Kidney (tissue), 13 donors: ENCODE measurements at regions not wholly inside any gene's neighbourhood (a gene's known extent, or its start where the extent isn't known, plus 50 kb on each side); places are given as distances from the start of the nearest gene placed in this dataset.

Experiments used
- DNase-seq, 5 donors: peaks; one replicate each; pipeline ENCODE4 v3.0.0-alpha.2; 2013 to 2020
- FAIRE-seq: peaks from 2 replicates; lab custom pipeline; 2012; peaks lifted over from hg19 to GRCh38; lab: Jason Lieb, UNC
- H3K27ac ChIP-seq, 2 donors: one replicate each; pipeline ENCODE4 v1.7.0; 2013; ENCODE audit warnings: low read depth in 2 of 2, low read length in 2 of 2, inconsistent platforms in 1 of 2
- H3K27me3 ChIP-seq: one replicate; pipeline ENCODE4 v1.7.1; 2013; ENCODE audit warnings: low read length, inconsistent platforms; ENCODE audit not compliant: control insufficient read depth, insufficient read depth
- H3K36me3 ChIP-seq, 3 donors: one replicate each; pipeline versions ENCODE4 v1.7.0 to v1.7.1; 2013; ENCODE audit warnings: low read length in 3 of 3, control low read depth in 1 of 3, inconsistent platforms in 1 of 3; ENCODE audit not compliant: insufficient read depth in 3 of 3, control insufficient read depth in 2 of 3
- H3K4me1 ChIP-seq, 3 donors: one replicate each; pipeline versions ENCODE4 v1.7.0 to v1.7.1; 2013; ENCODE audit warnings: low read length in 3 of 3, inconsistent platforms in 1 of 3, low read depth in 1 of 3; ENCODE audit not compliant: control insufficient read depth in 2 of 3, insufficient read depth in 2 of 3
- H3K4me3 ChIP-seq, 3 donors: one replicate each; pipeline versions ENCODE4 v1.7.0 to v1.8.1; 2013; ENCODE audit warnings: low read length in 3 of 3, control low read depth in 1 of 3, inconsistent platforms in 1 of 3
- H3K9ac ChIP-seq, 3 donors: one replicate each; pipeline versions ENCODE4 v1.7.0 to v1.7.1; 2013; ENCODE audit warnings: low read length in 3 of 3, control low read depth in 1 of 3, inconsistent platforms in 1 of 3
- H3K9me3 ChIP-seq, 3 donors: one replicate each; pipeline versions ENCODE4 v1.7.0 to v1.7.1; 2013; ENCODE audit warnings: low read length in 3 of 3, control low read depth in 1 of 3, inconsistent platforms in 1 of 3; ENCODE audit not compliant: control insufficient read depth in 2 of 3, insufficient read depth in 1 of 3
- intact Hi-C: fragments of 100-400 bp; cut with DNase I; formaldehyde crosslinking; loops from one replicate; pipeline ENCODE4 v1.11.1; 2022
- TF ChIP-seq, protein P1 (sequence below): IDR thresholded peaks from 3 replicates; pipeline ENCODE4 v1.5.1; 2012; ENCODE audit warnings: mild to moderate bottlenecking, moderate library complexity, borderline replicate concordance; ENCODE audit not compliant: insufficient read depth; ENCODE audit errors: extremely low read depth
- donor health status: control.
- donor health status: control.
- donor health status: control.
- donor health status: control.
- donor health status: control.
- donor health status: DM: yes; HTN: yes; CAD: no.
- donor health status: Normal renal cell carcinoma (clear cell type).

DNA sequence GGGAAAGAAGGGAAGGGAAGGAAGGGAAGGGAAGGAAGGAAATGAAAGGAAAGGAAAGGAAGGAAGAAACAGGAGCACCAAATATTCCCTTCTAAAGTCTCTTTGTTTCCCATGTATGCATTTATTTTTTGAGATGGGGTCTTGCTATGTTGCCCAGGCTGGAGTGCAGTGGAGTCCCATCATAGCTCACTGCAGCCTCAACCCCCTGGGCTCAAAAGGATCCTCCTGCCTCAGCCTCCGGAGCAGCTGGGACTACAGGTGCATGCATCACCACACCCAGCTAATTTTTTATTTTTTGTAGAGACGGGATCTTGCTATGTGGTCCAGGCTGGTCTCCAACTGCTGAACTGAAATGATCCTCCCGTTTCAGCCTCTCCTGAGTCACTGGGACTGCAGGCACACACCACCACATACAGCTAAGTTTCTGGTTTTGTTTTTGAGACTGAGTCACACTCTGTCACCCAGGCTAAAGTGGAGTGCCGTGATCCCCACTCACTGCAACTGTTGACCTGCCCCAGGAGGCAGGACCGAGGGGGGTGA is 102.8 kb downstream of the CRLF2 start:
- TF ChIP-seq, protein P1, sequence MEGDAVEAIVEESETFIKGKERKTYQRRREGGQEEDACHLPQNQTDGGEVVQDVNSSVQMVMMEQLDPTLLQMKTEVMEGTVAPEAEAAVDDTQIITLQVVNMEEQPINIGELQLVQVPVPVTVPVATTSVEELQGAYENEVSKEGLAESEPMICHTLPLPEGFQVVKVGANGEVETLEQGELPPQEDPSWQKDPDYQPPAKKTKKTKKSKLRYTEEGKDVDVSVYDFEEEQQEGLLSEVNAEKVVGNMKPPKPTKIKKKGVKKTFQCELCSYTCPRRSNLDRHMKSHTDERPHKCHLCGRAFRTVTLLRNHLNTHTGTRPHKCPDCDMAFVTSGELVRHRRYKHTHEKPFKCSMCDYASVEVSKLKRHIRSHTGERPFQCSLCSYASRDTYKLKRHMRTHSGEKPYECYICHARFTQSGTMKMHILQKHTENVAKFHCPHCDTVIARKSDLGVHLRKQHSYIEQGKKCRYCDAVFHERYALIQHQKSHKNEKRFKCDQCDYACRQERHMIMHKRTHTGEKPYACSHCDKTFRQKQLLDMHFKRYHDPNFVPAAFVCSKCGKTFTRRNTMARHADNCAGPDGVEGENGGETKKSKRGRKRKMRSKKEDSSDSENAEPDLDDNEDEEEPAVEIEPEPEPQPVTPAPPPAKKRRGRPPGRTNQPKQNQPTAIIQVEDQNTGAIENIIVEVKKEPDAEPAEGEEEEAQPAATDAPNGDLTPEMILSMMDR = no peak
- Histone ChIP-seq H3K4me1 (no peaks in the 10 kb centered on the region), H3K9ac (no peak overlapping the region), H3K27me3 (peaks cover 14% of the 10 kb centered on the region), H3K27ac (no peak overlapping the region), H3K36me3 (no peaks in the 10 kb centered on the region), H3K9me3 (peaks cover 0 to 1% (median 0%) of the 10 kb centered on the region in 3 donors), H3K4me3 (no peak overlapping the region)
- FAIRE-seq (no peak), DNase-seq (no peak)
- intact Hi-C loops = no loop called here

DNA sequence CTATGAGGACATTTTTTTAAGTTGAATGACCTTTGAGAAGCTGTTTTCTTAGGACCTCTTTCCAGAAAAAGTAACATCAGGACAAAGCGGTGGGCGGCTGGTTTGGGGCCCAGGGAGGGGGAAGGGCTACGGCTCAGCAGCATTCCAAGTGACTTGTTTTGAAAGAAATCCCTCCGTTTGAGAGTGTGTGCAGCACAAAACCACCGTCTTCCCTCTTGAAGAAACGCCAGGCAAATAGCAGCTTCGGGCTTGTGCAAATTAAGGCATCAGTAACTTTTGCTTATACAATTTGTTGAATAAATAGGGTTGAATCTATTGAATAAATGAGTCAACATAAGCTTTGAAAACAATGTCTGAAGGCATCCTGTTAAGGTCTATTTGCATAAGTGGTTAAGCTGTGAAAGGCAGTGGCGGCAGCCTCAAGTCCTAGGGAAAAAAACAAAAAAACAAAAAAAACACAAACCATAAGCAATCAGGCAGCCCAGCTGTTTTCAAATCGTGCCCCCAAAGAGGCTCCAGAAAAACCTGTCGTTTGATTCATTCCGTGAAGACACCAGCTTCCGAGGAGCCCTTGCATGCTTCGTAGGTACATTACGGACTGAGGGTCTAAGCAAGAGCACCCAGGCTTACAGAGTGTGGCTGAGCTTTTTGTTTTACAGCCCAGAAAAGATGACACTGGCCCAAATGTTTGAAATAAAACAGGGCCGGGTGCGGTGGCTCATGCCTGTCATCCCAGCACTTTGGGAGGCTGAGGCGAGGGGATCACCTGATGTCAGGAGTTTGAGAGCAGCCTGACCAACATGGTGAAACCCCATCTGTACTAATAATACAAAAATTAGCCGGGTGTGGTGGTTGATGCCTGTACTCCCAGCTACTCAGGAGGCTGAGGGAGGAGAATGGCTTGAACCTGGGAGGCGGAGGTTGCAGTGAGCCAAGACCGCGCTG is 103.7 kb downstream of the CRLF2 start:
- TF ChIP-seq, protein P1 = no peak
- DNase-seq (no peak), FAIRE-seq (no peak)
- intact Hi-C loops = no loop called here
- Histone ChIP-seq H3K27me3 (peaks cover 14% of the 10 kb centered on the region), H3K36me3 (no peaks in the 10 kb centered on the region), H3K9ac (no peak overlapping the region), H3K27ac (no peak overlapping the region), H3K9me3 (peaks cover 0 to 1% (median 0%) of the 10 kb centered on the region in 3 donors), H3K4me1 (no peaks in the 10 kb centered on the region), H3K4me3 (no peak overlapping the region)

DNA sequence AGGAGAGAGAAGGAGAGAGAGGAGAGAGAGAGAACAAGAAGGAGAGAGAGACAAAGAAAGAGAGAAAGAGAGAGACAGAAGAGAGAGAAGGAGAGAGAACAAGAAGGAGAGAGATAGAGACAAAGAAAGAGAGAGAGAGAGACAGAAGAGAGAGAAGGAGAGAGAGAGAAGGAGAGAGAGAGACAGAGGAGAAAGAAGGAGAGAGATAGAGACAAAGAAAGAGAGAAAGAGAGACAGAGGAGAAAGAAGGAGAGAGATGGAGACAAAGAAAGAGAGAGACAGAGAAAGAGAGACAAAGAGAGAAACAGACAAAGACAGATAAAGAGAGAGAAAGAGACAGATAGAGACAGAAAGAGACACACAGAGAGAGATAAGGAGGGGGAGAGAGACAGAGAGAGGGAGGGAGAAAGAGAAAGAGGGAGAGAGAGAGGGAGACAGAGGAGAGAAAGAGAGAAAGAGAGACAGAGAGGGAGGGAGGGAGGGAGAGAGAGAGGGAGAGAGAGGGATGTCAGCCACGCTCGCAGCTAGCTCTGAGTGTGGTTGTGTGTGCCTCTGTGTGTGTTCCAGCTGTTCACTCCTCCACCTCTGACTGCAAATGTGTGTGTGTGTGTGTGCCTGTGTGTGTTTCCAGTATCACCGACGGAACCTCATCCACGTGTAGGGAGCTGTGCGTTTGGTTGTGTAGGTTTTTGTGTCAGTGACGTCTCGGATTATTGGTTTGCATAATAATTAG is 105.8 kb downstream of the CRLF2 start:
- Histone ChIP-seq H3K36me3 (no peaks in the 10 kb centered on the region), H3K9ac (no peak overlapping the region), H3K9me3 (peaks cover 0 to 1% (median 0%) of the 10 kb centered on the region in 3 donors), H3K27me3 (peaks cover 7% of the 10 kb centered on the region), H3K4me3 (no peak overlapping the region), H3K27ac (no peak overlapping the region), H3K4me1 (no peaks in the 10 kb centered on the region)
- TF ChIP-seq, protein P1 = no peak
- intact Hi-C loops = no loop called here
- FAIRE-seq (no peak), DNase-seq (no peak)
